SKM-1 (cell line): ENCODE measurements at regions not wholly inside any gene's neighbourhood (a gene's known extent, or its start where the extent isn't known, plus 50 kb on each side); places are given as distances from the start of the nearest gene placed in this dataset.
"Not testable (repeated sequence)": the region's sequence is repeated elsewhere in the genome, so short reads cannot be mapped to it uniquely, and the experiment has no call there.

Source experiments
- DNase-seq: peaks from one replicate; lab custom pipeline; 2025; ENCODE audit not compliant: unreplicated experiment; lab: John Stamatoyannopoulos, UW

GRCh38 chr2:139600166-139600565, 820.0 kb upstream of the NXPH2 start:
- no peak for DNase-seq

- DNase-seq = no peak
Observed at GRCh38 chr2:139585101-139585500, 804.9 kb upstream of the NXPH2 start.

GRCh38 chr2:139574371-139574770, 794.2 kb upstream of the NXPH2 start:
- no peak for DNase-seq

- no peak for DNase-seq
Observed at GRCh38 chr2:139556789-139557188, 776.6 kb upstream of the NXPH2 start.

- no peak for DNase-seq
Observed at GRCh38 chr2:139550873-139551272, 770.7 kb upstream of the NXPH2 start.

- no peak for DNase-seq
Observed at GRCh38 chr2:139550341-139550740, 770.2 kb upstream of the NXPH2 start.

- no peak for DNase-seq
Observed at GRCh38 chr2:139544186-139544851, 764.1 kb upstream of the NXPH2 start.

- not testable (repeated sequence) for DNase-seq
Observed at GRCh38 chr2:139538332-139539020, 758.3 kb upstream of the NXPH2 start.

- DNase-seq = no peak
Observed at GRCh38 chr2:139529080-139529479, 748.9 kb upstream of the NXPH2 start.

- DNase-seq = no peak
Observed at GRCh38 chr2:139526781-139527180, 746.6 kb upstream of the NXPH2 start.

GRCh38 chr2:139518321-139518720, 738.1 kb upstream of the NXPH2 start:
- no peak for DNase-seq

- DNase-seq = no peak
Observed at GRCh38 chr2:139514951-139515350, 734.8 kb upstream of the NXPH2 start.

GRCh38 chr2:139495851-139496250, 715.7 kb upstream of the NXPH2 start:
- DNase-seq = no peak

- no peak for DNase-seq
Observed at GRCh38 chr2:139492131-139492680, 712.0 kb upstream of the NXPH2 start.

- DNase-seq = no peak
Observed at GRCh38 chr2:139480161-139480650, 700.0 kb upstream of the NXPH2 start.

- no peak for DNase-seq
Observed at GRCh38 chr2:139478165-139478914, 698.1 kb upstream of the NXPH2 start.

GRCh38 chr2:139477618-139478017, 697.4 kb upstream of the NXPH2 start:
- no peak for DNase-seq

GRCh38 chr2:139469985-139470384, 689.8 kb upstream of the NXPH2 start:
- DNase-seq = no peak

- no peak for DNase-seq
Observed at GRCh38 chr2:139465789-139466188, 685.6 kb upstream of the NXPH2 start.

GRCh38 chr2:139457873-139458272, 677.7 kb upstream of the NXPH2 start:
- DNase-seq = no peak

- no peak for DNase-seq
Observed at GRCh38 chr2:139454251-139454650, 674.1 kb upstream of the NXPH2 start.

- DNase-seq = no peak
Observed at GRCh38 chr2:139439100-139439499, 658.9 kb upstream of the NXPH2 start.
